SU-DHL-6 (cell line): ENCODE measurements at regions not wholly inside any gene's neighbourhood (a gene's known extent, or its start where the extent isn't known, plus 50 kb on each side); places are given as distances from the start of the nearest gene placed in this dataset.

Experiments used
- H2AFZ ChIP-seq: fragments of 200-600 bp; sonication (generic); 2 replicates; pipeline ENCODE4 v1.6.1; 2014; ENCODE audit warnings: low read depth, mild to moderate bottlenecking, moderate library complexity, mixed read lengths, antibody characterized with exemption, low read length; ENCODE audit not compliant: severe bottlenecking
- H3F3A ChIP-seq: fragments of 200-600 bp; shearing (Covaris generic); 2 replicates; pipeline ENCODE4 v1.6.0; 2016; ENCODE audit warnings: antibody characterized with exemption, mild to moderate bottlenecking; ENCODE audit not compliant: insufficient read depth
- H3K27ac ChIP-seq: fragments of 200-600 bp; sonication (generic); 2 replicates; pipeline ENCODE4 v1.5.1; 2016; ENCODE audit warnings: low read depth, mild to moderate bottlenecking, low read length, moderate library complexity, mixed read lengths
- H3K27me3 ChIP-seq: fragments of 200-600 bp; sonication (generic), shearing (Covaris generic); 2 replicates; pipeline ENCODE4 v1.6.0; 2014; ENCODE audit warnings: mild to moderate bottlenecking, low read length
- H3K36me3 ChIP-seq: fragments of 200-600 bp; sonication (generic); 2 replicates; pipeline ENCODE4 v1.6.1; 2014; ENCODE audit warnings: mild to moderate bottlenecking, low read length, mixed read lengths
- H3K4me2 ChIP-seq: fragments of 300-600, 200-600 bp; shearing (Covaris generic), sonication (generic); 2 replicates; pipeline ENCODE4 v1.6.0; 2014; ENCODE audit warnings: low read length, low read depth, mild to moderate bottlenecking; ENCODE audit not compliant: poor library complexity, severe bottlenecking
- H3K4me3 ChIP-seq: fragments of 200-600 bp; sonication (generic); 2 replicates; pipeline ENCODE4 v1.5.1; 2014; ENCODE audit warnings: antibody characterized with exemption, low read length, mild to moderate bottlenecking, mixed read lengths; ENCODE audit not compliant: insufficient read depth, poor library complexity, severe bottlenecking
- H3K79me2 ChIP-seq: fragments of 200-600 bp; sonication (generic); 2 replicates; pipeline ENCODE4 v1.6.1; 2014; ENCODE audit warnings: mild to moderate bottlenecking, low read length, moderate library complexity; ENCODE audit not compliant: insufficient read depth
- H3K9ac ChIP-seq: fragments of 200-600 bp; sonication (generic); 2 replicates; pipeline ENCODE4 v1.7.0; 2014; ENCODE audit warnings: mild to moderate bottlenecking, low read length
- H3K9me2 ChIP-seq: fragments of 200-600 bp; sonication (generic); replicated peaks from 2 replicates; pipeline ENCODE4 v1.6.1; 2014; ENCODE audit warnings: low read length; ENCODE audit not compliant: insufficient read depth
- H3K9me3 ChIP-seq: fragments of 200-600 bp; sonication (generic); 2 replicates; pipeline ENCODE4 v1.6.1; 2014; ENCODE audit warnings: low read length, mixed read lengths; ENCODE audit not compliant: insufficient read depth
- H4K20me1 ChIP-seq: fragments of 200-600 bp; sonication (generic); 2 replicates; pipeline ENCODE4 v1.6.1; 2014; ENCODE audit warnings: low read depth, mild to moderate bottlenecking, antibody characterized with exemption, low read length, moderate library complexity, mixed read lengths
- CTCF ChIP-seq: fragments of 200-600 bp; sonication (generic); IDR thresholded peaks from one replicate; pipeline ENCODE4 v1.5.1; 2017; ENCODE audit warnings: antibody characterized with exemption, mild to moderate bottlenecking, low read length, moderate library complexity; ENCODE audit not compliant: insufficient read depth, poor library complexity, severe bottlenecking
- EZH2phosphoT487 ChIP-seq: fragments of 200-600 bp; sonication (generic), shearing (Covaris generic); conservative IDR thresholded peaks from 2 replicates; pipeline ENCODE4 v1.6.1; 2018; ENCODE audit warnings: mild to moderate bottlenecking, antibody characterized with exemption, low read length, moderate library complexity, mixed read lengths

GRCh38 chr3:79866162-79866561 lies 98.4 kb upstream of the ROBO1 start:
- Histone ChIP-seq H3K27me3 (no peaks in the 10 kb centered on the region), H3K4me2 (no peak overlapping the region), H3K9me2 (no peaks in the 10 kb centered on the region), H3K9me3 (no peaks in the 10 kb centered on the region), H3K79me2 (no peaks in the 10 kb centered on the region), H3F3A (no peaks in the 10 kb centered on the region), H3K36me3 (no peaks in the 10 kb centered on the region), H4K20me1 (no peaks in the 10 kb centered on the region), H3K27ac (no peak overlapping the region), H3K9ac (no peak overlapping the region), H3K4me3 (no peak overlapping the region), H2AFZ (no peak overlapping the region)
- TF ChIP-seq CTCF (no peak), EZH2phosphoT487 (no peak)

- Histone ChIP-seq H2AFZ (no peak overlapping the region), H3K79me2 (no peaks in the 10 kb centered on the region), H3K27me3 (no peaks in the 10 kb centered on the region), H3K4me2 (no peak overlapping the region), H4K20me1 (no peaks in the 10 kb centered on the region), H3K36me3 (no peaks in the 10 kb centered on the region), H3K4me3 (no peak overlapping the region), H3F3A (no peaks in the 10 kb centered on the region), H3K9ac (no peak overlapping the region), H3K27ac (no peak overlapping the region), H3K9me2 (no peaks in the 10 kb centered on the region), H3K9me3 (no peaks in the 10 kb centered on the region)
- TF ChIP-seq CTCF (no peak), EZH2phosphoT487 (no peak)
Observed at GRCh38 chr3:79864077-79864476, 96.3 kb upstream of the ROBO1 start.

- no peak overlapping the region for H3K27ac ChIP-seq
- H2AFZ ChIP-seq, result no peak overlapping the region
- no peaks in the 10 kb centered on the region for H3K9me3 ChIP-seq
- H3K4me3 ChIP-seq, result no peak overlapping the region
- H4K20me1 ChIP-seq, result no peaks in the 10 kb centered on the region
- no peaks in the 10 kb centered on the region for H3K79me2 ChIP-seq
- H3K9me2 ChIP-seq, result no peaks in the 10 kb centered on the region
- H3F3A ChIP-seq, result no peaks in the 10 kb centered on the region
- no peak overlapping the region for H3K9ac ChIP-seq
- no peak overlapping the region for H3K4me2 ChIP-seq
- no peaks in the 10 kb centered on the region for H3K36me3 ChIP-seq
- no peaks in the 10 kb centered on the region for H3K27me3 ChIP-seq
- TF ChIP-seq CTCF (no peak), EZH2phosphoT487 (no peak)
Observed at GRCh38 chr3:79848876-79849275, 81.1 kb upstream of the ROBO1 start.

- no peak overlapping the region for H3K4me2 ChIP-seq
- TF ChIP-seq EZH2phosphoT487 (no peak), CTCF (no peak)
Observed at GRCh38 chr3:79847928-79848327, 80.1 kb upstream of the ROBO1 start.

More at GRCh38 chr3:79847928-79848327, 80.1 kb upstream of the ROBO1 start:
- no peaks in the 10 kb centered on the region for H3K9me2 ChIP-seq
- H4K20me1 ChIP-seq, result no peaks in the 10 kb centered on the region
- no peak overlapping the region for H2AFZ ChIP-seq
- no peaks in the 10 kb centered on the region for H3K9me3 ChIP-seq
- no peaks in the 10 kb centered on the region for H3K36me3 ChIP-seq
- no peaks in the 10 kb centered on the region for H3K27me3 ChIP-seq
- H3K4me3 ChIP-seq, result no peak overlapping the region
- H3K27ac ChIP-seq, result no peak overlapping the region
- H3F3A ChIP-seq, result no peaks in the 10 kb centered on the region
- H3K79me2 ChIP-seq, result no peaks in the 10 kb centered on the region
- H3K9ac ChIP-seq, result no peak overlapping the region
